Neural cell (in vitro differentiated cells): ENCODE measurements at regions not wholly inside any gene's neighbourhood (a gene's known extent, or its start where the extent isn't known, plus 50 kb on each side); places are given as distances from the start of the nearest gene placed in this dataset.

Experiments used
- H2AFZ ChIP-seq: fragments of 200-600, 300-800 bp; sonication (generic), shearing (Covaris generic); 2 replicates; pipeline ENCODE4 v1.6.0; 2014; ENCODE audit warnings: low read depth, mild to moderate bottlenecking, antibody characterized with exemption, low read length, moderate library complexity
- H3F3A ChIP-seq: fragments of 200-600 bp; shearing (Covaris generic); 2 replicates; pipeline ENCODE4 v1.6.1; 2016; ENCODE audit warnings: mild to moderate bottlenecking, moderate library complexity, mixed read lengths, antibody characterized with exemption, low read length; ENCODE audit not compliant: insufficient read depth, poor library complexity, severe bottlenecking
- H3K27ac ChIP-seq: fragments of 200-600, 300-800 bp; sonication (generic), shearing (Covaris generic); 2 replicates; pipeline ENCODE4 v1.5.1; 2014; ENCODE audit warnings: mild to moderate bottlenecking, low read length, moderate library complexity
- H3K27me3 ChIP-seq: fragments of 300-800, 200-600 bp; sonication (generic), shearing (Covaris generic); 2 replicates; pipeline ENCODE4 v1.6.0; 2014; ENCODE audit warnings: mild to moderate bottlenecking, low read depth, low read length, moderate library complexity; ENCODE audit not compliant: insufficient read depth
- H3K36me3 ChIP-seq: fragments of 300-800, 200-600 bp; sonication (generic), shearing (Covaris generic); 2 replicates; pipeline ENCODE4 v1.5.1; 2014; ENCODE audit warnings: mild to moderate bottlenecking, antibody characterized with exemption, low read length, moderate library complexity; ENCODE audit not compliant: insufficient read depth
- H3K4me2 ChIP-seq: fragments of 300-800, 200-600 bp; sonication (generic), shearing (Covaris generic); 2 replicates; pipeline ENCODE4 v1.6.0; 2014; ENCODE audit warnings: mild to moderate bottlenecking, low read length
- H3K4me3 ChIP-seq: fragments of 300-800, 200-600 bp; sonication (generic), shearing (Covaris generic); 2 replicates; pipeline ENCODE4 v1.5.1; 2014; ENCODE audit warnings: mild to moderate bottlenecking, low read length, moderate library complexity
- H3K79me2 ChIP-seq: fragments of 200-600 bp; shearing (Covaris generic); replicated peaks from 2 replicates; pipeline ENCODE4 v1.6.0; 2014; ENCODE audit warnings: mild to moderate bottlenecking, low read length, moderate library complexity; ENCODE audit not compliant: insufficient read depth
- H3K9ac ChIP-seq: fragments of 300-800, 200-600 bp; sonication (generic), shearing (Covaris generic); 2 replicates; pipeline ENCODE4 v1.6.1; 2016; ENCODE audit warnings: mild to moderate bottlenecking, low read length, mixed read lengths
- H3K9me2 ChIP-seq: fragments of 200-600 bp; shearing (Covaris generic); 2 replicates; pipeline ENCODE4 v1.6.1; 2016; ENCODE audit warnings: mild to moderate bottlenecking, low read length, mixed read lengths; ENCODE audit not compliant: insufficient read depth
- H3K9me3 ChIP-seq: fragments of 200-600, 300-800 bp; sonication (generic), shearing (Covaris generic); 2 replicates; pipeline ENCODE4 v1.6.1; 2016; ENCODE audit warnings: mild to moderate bottlenecking, mixed run types, low read length, moderate library complexity, mixed read lengths
- H4K20me1 ChIP-seq: fragments of 200-600 bp; shearing (Covaris generic); 2 replicates; pipeline ENCODE4 v1.6.1; 2016; ENCODE audit warnings: mild to moderate bottlenecking, mixed run types; ENCODE audit not compliant: insufficient read depth
- EP300 ChIP-seq: fragments of 450-650 bp; conservative IDR thresholded peaks from 2 replicates; pipeline ENCODE4 v1.6.1; 2014; ENCODE audit warnings: antibody characterized with exemption, mild to moderate bottlenecking, moderate library complexity; ENCODE audit not compliant: poor library complexity, severe bottlenecking
- EZH2 ChIP-seq: fragments of 200-600, 300-800 bp; shearing (Covaris generic), sonication (generic); IDR thresholded peaks from 2 replicates; pipeline ENCODE4 v1.6.1; 2014; ENCODE audit warnings: antibody characterized with exemption, low read length, borderline replicate concordance, mild to moderate bottlenecking; ENCODE audit not compliant: insufficient read depth, poor library complexity, severe bottlenecking
- MXI1 ChIP-seq: fragments of 450-650 bp; conservative IDR thresholded peaks from 2 replicates; pipeline ENCODE4 v1.6.1; 2014; ENCODE audit warnings: antibody characterized with exemption, mild to moderate bottlenecking; ENCODE audit not compliant: poor library complexity, severe bottlenecking
- POLR2AphosphoS5 ChIP-seq: IDR thresholded peaks from 2 replicates; pipeline ENCODE4 v1.6.1; 2012
- RAD21 ChIP-seq: fragments of 450-650 bp; conservative IDR thresholded peaks from 2 replicates; pipeline ENCODE4 v1.6.1; 2014; ENCODE audit warnings: antibody characterized with exemption, mild to moderate bottlenecking, moderate library complexity
- SMC3 ChIP-seq: fragments of 450-650 bp; conservative IDR thresholded peaks from 2 replicates; pipeline ENCODE4 v1.6.1; 2014; ENCODE audit warnings: antibody characterized with exemption, mild to moderate bottlenecking, moderate library complexity; ENCODE audit not compliant: poor library complexity
- TAF1 ChIP-seq: IDR thresholded peaks from 2 replicates; pipeline ENCODE4 v1.6.1; 2012; ENCODE audit warnings: low read depth
- TF ChIP-seq, protein P1 (sequence below): fragments of 450-650 bp; IDR thresholded peaks from 2 replicates; pipeline ENCODE4 v1.5.1; 2014; ENCODE audit warnings: antibody characterized with exemption, mild to moderate bottlenecking, moderate library complexity; ENCODE audit not compliant: poor library complexity, severe bottlenecking
- TF ChIP-seq, protein P2 (sequence below): IDR thresholded peaks from 2 replicates; pipeline ENCODE4 v1.6.1; 2012; ENCODE audit warnings: borderline replicate concordance

DNA sequence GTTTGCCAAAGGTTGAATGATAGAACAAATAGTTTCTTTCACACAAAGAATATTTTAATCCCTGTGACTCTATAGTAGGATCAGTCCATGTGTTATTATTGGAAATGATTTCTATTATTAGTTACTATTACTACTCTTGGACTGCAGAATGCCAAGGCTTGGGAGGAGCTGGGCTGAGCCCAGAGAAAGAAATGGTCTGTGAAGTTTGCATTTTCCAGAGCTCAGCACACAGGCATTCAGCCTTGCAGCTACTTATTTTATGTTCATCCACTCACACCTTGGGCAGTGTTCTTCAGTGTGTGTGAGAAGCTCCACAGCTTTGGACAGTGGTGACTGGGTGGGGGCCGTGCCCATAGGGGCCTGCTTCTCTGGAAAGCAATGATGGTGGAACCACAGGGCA, 583.1 kb downstream of the CCDC171 start:
- no peak overlapping the region for H3K9ac ChIP-seq
- no peaks in the 10 kb centered on the region for H3K9me3 ChIP-seq
- H3K27ac ChIP-seq, result no peak overlapping the region
- H4K20me1 ChIP-seq, result no peaks in the 10 kb centered on the region
- no peaks in the 10 kb centered on the region for H3K36me3 ChIP-seq
- H3F3A ChIP-seq, result no peaks in the 10 kb centered on the region
- H3K9me2 ChIP-seq, result no peaks in the 10 kb centered on the region
- H3K79me2 ChIP-seq, result no peaks in the 10 kb centered on the region
- no peak overlapping the region for H2AFZ ChIP-seq
- no peak overlapping the region for H3K4me2 ChIP-seq
- TF ChIP-seq POLR2AphosphoS5, result no peak
- TF ChIP-seq RAD21, result no peak
- TF ChIP-seq SMC3, result no peak
- TF ChIP-seq, protein P1, sequence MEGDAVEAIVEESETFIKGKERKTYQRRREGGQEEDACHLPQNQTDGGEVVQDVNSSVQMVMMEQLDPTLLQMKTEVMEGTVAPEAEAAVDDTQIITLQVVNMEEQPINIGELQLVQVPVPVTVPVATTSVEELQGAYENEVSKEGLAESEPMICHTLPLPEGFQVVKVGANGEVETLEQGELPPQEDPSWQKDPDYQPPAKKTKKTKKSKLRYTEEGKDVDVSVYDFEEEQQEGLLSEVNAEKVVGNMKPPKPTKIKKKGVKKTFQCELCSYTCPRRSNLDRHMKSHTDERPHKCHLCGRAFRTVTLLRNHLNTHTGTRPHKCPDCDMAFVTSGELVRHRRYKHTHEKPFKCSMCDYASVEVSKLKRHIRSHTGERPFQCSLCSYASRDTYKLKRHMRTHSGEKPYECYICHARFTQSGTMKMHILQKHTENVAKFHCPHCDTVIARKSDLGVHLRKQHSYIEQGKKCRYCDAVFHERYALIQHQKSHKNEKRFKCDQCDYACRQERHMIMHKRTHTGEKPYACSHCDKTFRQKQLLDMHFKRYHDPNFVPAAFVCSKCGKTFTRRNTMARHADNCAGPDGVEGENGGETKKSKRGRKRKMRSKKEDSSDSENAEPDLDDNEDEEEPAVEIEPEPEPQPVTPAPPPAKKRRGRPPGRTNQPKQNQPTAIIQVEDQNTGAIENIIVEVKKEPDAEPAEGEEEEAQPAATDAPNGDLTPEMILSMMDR, result no peak
- no peak for TF ChIP-seq MXI1
- TF ChIP-seq, protein P2, sequence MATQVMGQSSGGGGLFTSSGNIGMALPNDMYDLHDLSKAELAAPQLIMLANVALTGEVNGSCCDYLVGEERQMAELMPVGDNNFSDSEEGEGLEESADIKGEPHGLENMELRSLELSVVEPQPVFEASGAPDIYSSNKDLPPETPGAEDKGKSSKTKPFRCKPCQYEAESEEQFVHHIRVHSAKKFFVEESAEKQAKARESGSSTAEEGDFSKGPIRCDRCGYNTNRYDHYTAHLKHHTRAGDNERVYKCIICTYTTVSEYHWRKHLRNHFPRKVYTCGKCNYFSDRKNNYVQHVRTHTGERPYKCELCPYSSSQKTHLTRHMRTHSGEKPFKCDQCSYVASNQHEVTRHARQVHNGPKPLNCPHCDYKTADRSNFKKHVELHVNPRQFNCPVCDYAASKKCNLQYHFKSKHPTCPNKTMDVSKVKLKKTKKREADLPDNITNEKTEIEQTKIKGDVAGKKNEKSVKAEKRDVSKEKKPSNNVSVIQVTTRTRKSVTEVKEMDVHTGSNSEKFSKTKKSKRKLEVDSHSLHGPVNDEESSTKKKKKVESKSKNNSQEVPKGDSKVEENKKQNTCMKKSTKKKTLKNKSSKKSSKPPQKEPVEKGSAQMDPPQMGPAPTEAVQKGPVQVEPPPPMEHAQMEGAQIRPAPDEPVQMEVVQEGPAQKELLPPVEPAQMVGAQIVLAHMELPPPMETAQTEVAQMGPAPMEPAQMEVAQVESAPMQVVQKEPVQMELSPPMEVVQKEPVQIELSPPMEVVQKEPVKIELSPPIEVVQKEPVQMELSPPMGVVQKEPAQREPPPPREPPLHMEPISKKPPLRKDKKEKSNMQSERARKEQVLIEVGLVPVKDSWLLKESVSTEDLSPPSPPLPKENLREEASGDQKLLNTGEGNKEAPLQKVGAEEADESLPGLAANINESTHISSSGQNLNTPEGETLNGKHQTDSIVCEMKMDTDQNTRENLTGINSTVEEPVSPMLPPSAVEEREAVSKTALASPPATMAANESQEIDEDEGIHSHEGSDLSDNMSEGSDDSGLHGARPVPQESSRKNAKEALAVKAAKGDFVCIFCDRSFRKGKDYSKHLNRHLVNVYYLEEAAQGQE, result no peak
- no peak for TF ChIP-seq EP300
- no peak for TF ChIP-seq EZH2
- no peak for TF ChIP-seq TAF1
- H3K27me3 ChIP-seq, result no peaks in the 10 kb centered on the region
- no peak overlapping the region for H3K4me3 ChIP-seq

- Histone ChIP-seq H2AFZ (no peak overlapping the region), H3K36me3 (no peaks in the 10 kb centered on the region), H3K4me3 (no peak overlapping the region), H4K20me1 (no peaks in the 10 kb centered on the region), H3K9me3 (no peaks in the 10 kb centered on the region), H3K79me2 (no peaks in the 10 kb centered on the region), H3K4me2 (no peak overlapping the region), H3F3A (no peaks in the 10 kb centered on the region), H3K9me2 (no peaks in the 10 kb centered on the region), H3K9ac (no peak overlapping the region), H3K27ac (no peak overlapping the region), H3K27me3 (no peaks in the 10 kb centered on the region)
- TF ChIP-seq RAD21, result no peak
- TF ChIP-seq TAF1, result no peak
- no peak for TF ChIP-seq SMC3
- TF ChIP-seq EZH2, result no peak
- TF ChIP-seq, protein P2, result no peak
Observed at GRCh38 chr9:16136451-16136850, 583.6 kb downstream of the CCDC171 start.
